Endothelial cell of umbilical vein (primary cell): ENCODE measurements at regions not wholly inside any gene's neighbourhood (a gene's known extent, or its start where the extent isn't known, plus 50 kb on each side); places are given as distances from the start of the nearest gene placed in this dataset.

Experiments used
- BruUV-seq: library from RNA; stranded (reverse); fragments of 400-500 nt; replicated peaks from 2 replicates; lab custom pipeline; 2021; lab: Mats Ljungman, UMichigan
- CTCF ChIA-PET: fragments of 300-600, 350-600 bp; sonication (Branson Sonifier 250); formaldehyde crosslinking; loops from one replicate; lab custom pipeline; 2021; ENCODE audit warnings: antibody characterized with exemption, inconsistent platforms; lab: Charles Lee
- POLR2A ChIA-PET: fragments of 300-600, 350-600 bp; sonication (Branson Sonifier 250); formaldehyde crosslinking; loops from one replicate; lab custom pipeline; 2021; ENCODE audit warnings: antibody characterized with exemption, inconsistent platforms; lab: Charles Lee
- DNase-seq: peaks from one replicate; pipeline ENCODE4 v3.0.0-alpha.2; 2011; ENCODE audit warnings: low read depth, low spot score
- FAIRE-seq: peaks from 2 replicates; lab custom pipeline; 2011; peaks lifted over from hg19 to GRCh38; lab: Jason Lieb, UNC
- H2AFZ ChIP-seq: 2 replicates; pipeline ENCODE4 v1.6.0; 2012; ENCODE audit warnings: low read depth, low read length, control low read depth, inconsistent platforms
- H3K27ac ChIP-seq: 2 replicates; pipeline ENCODE4 v1.5.1; 2011; ENCODE audit warnings: low read depth, mild to moderate bottlenecking, control low read depth, low read length, moderate library complexity; ENCODE audit not compliant: insufficient read depth
- H3K27me3 ChIP-seq, 2 experiments: 2 replicates each; pipeline versions ENCODE4 v1.6.0 to v1.6.1; 2011; ENCODE audit warnings: low read length in 2 of 2, mixed read lengths in 1 of 2; ENCODE audit not compliant: control insufficient read depth in 2 of 2, insufficient read depth in 2 of 2
- H3K36me3 ChIP-seq, 2 experiments: 2 replicates in 1 of 2; 3 replicates in 1 of 2; pipeline ENCODE4 v1.5.1; 2011; ENCODE audit warnings: low read length in 2 of 2, mild to moderate bottlenecking in 1 of 2, moderate library complexity in 1 of 2; ENCODE audit not compliant: control insufficient read depth in 2 of 2, insufficient read depth in 2 of 2; ENCODE audit errors: extremely low read depth in 1 of 2
- H3K4me1 ChIP-seq: 3 replicates; pipeline ENCODE4 v1.5.1; 2011; ENCODE audit warnings: mild to moderate bottlenecking, low read length; ENCODE audit not compliant: control insufficient read depth, insufficient read depth; ENCODE audit errors: extremely low read depth
- H3K4me2 ChIP-seq: 2 replicates; pipeline ENCODE4 v1.6.1; 2011; ENCODE audit warnings: low read length, control low read depth, mixed read lengths; ENCODE audit not compliant: insufficient read depth
- H3K4me3 ChIP-seq, 3 experiments: fragments of 200-600 bp in 1 of 3; sonication (generic), shearing (Covaris generic) in 1 of 3; replicated peaks in 1 of 3; 2 replicates each; pipeline ENCODE4 v1.5.1; 2011 to 2016; ENCODE audit warnings: control low read depth in 3 of 3, low read length in 3 of 3, mild to moderate bottlenecking in 2 of 3, inconsistent platforms in 1 of 3, low read depth in 1 of 3, moderate library complexity in 1 of 3; ENCODE audit not compliant: insufficient read depth in 1 of 3
- H3K79me2 ChIP-seq: 2 replicates; pipeline ENCODE4 v1.6.0; 2012; ENCODE audit warnings: low read length, inconsistent platforms; ENCODE audit not compliant: control insufficient read depth, insufficient read depth
- H3K9ac ChIP-seq: replicated peaks from 2 replicates; pipeline ENCODE3; 2011; ENCODE audit warnings: low read length, control low read depth; ENCODE audit not compliant: insufficient read depth; ENCODE audit errors: extremely low read depth
- H3K9me1 ChIP-seq: replicated peaks from 3 replicates; pipeline ENCODE4 v1.6.0; 2011; ENCODE audit warnings: mild to moderate bottlenecking, low read length; ENCODE audit not compliant: control insufficient read depth, insufficient read depth; ENCODE audit errors: extremely low read depth
- H3K9me3 ChIP-seq: replicated peaks from 2 replicates; pipeline ENCODE4 v1.5.1; 2012; ENCODE audit warnings: low read length, inconsistent platforms; ENCODE audit not compliant: control insufficient read depth, insufficient read depth
- H4K20me1 ChIP-seq: replicated peaks from 2 replicates; pipeline ENCODE3; 2011; ENCODE audit warnings: mild to moderate bottlenecking, low read length; ENCODE audit not compliant: control insufficient read depth, insufficient read depth; ENCODE audit errors: extremely low read depth
- EZH2 ChIP-seq: IDR thresholded peaks from 2 replicates; pipeline ENCODE4 v1.6.1; 2012; ENCODE audit warnings: borderline replicate concordance, low read depth, mild to moderate bottlenecking, moderate library complexity, low read length, inconsistent platforms; ENCODE audit not compliant: severe bottlenecking
- FOS ChIP-seq: IDR thresholded peaks from 2 replicates; pipeline ENCODE4 v1.6.1; 2011; ENCODE audit warnings: mild to moderate bottlenecking, low read length, moderate library complexity, borderline replicate concordance; ENCODE audit not compliant: insufficient read depth
- GATA2 ChIP-seq: IDR thresholded peaks from 2 replicates; pipeline ENCODE4 v1.7.0; 2011; ENCODE audit warnings: low read depth, mild to moderate bottlenecking, moderate library complexity, mixed read lengths, low read length; ENCODE audit not compliant: insufficient read length, insufficient read depth
- JUN ChIP-seq: IDR thresholded peaks from 2 replicates; pipeline ENCODE4 v1.6.1; 2011; ENCODE audit warnings: borderline replicate concordance, low read depth; ENCODE audit not compliant: insufficient read length, insufficient read depth
- MYC ChIP-seq: IDR thresholded peaks from one replicate; pipeline ENCODE4 v1.6.1; 2011; ENCODE audit warnings: mild to moderate bottlenecking, low read depth, low read length
- POLR2A ChIP-seq: IDR thresholded peaks from 2 replicates; pipeline ENCODE4 v1.6.1; 2012; ENCODE audit warnings: low read depth, mild to moderate bottlenecking, control low read depth, low read length
- POLR2AphosphoS5 ChIP-seq: IDR thresholded peaks from 2 replicates; pipeline ENCODE4 v1.6.1; 2012; ENCODE audit warnings: low read depth, mild to moderate bottlenecking, control low read depth, low read length, moderate library complexity; ENCODE audit not compliant: insufficient read depth
- dilution Hi-C: fragments of 300-500 bp; cut with MboI; formaldehyde crosslinking; loops from one replicate; pipeline ENCODE4 v1.15.0; 2019; ENCODE audit warnings: low sequenced_read_pairs; ENCODE audit not compliant: extremely low pct_ligation_motif_present
- intact Hi-C: fragments of 100-400 bp; cut with micrococcal nuclease; formaldehyde crosslinking; loops from one replicate; pipeline ENCODE4 v1.10.0; 2022
- TF ChIP-seq, protein P1 (sequence below): IDR thresholded peaks from 2 replicates; pipeline ENCODE4 v1.6.1; 2011; ENCODE audit not compliant: insufficient read depth, insufficient read length
- TF ChIP-seq, protein P2 (sequence below), 2 donors: IDR thresholded peaks; 1 replicate in 1 of 2; 2 replicates in 1 of 2; pipeline ENCODE4 v1.5.1; 2011; ENCODE audit warnings: low read length in 2 of 2, mild to moderate bottlenecking in 2 of 2, moderate library complexity in 2 of 2, control low read depth in 1 of 2, inconsistent platforms in 1 of 2, low read depth in 1 of 2; ENCODE audit not compliant: insufficient read depth in 1 of 2; ENCODE audit errors: extremely low read depth in 1 of 2

DNA sequence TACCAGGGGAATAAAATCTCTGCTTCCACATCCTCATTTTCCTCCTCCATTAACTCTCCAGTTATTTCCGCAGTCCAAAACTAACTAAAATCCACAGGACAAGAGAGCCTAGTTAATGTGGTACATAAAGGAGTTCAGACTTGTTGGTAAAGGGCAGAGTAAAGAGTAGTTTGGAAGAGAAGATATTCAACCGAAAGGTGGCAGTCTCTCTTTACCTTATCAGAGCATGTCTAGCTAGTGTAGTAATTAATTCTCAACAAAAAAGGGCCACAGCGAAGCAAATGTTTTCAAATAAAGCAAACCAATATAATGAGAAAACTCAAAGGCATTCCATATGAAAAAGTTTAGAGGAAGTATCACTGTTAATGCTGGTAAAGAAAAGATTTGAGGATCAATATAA lies 286.5 kb downstream of the GLUD2 start:
- ChIA-PET CTCF (no interaction called here), POLR2A (no interaction called here)
- H3K4me2 ChIP-seq: no peak overlapping the region
- dilution Hi-C loops: no loop called here
- no peaks in the 10 kb centered on the region for H3K79me2 ChIP-seq
- no peak for DNase-seq
- no peaks in the 10 kb centered on the region for H3K4me1 ChIP-seq
- no peak overlapping the region for H2AFZ ChIP-seq
- no peaks in the 10 kb centered on the region for H4K20me1 ChIP-seq
- TF ChIP-seq POLR2A (no peak), JUN (no peak), MYC (no peak), POLR2AphosphoS5 (no peak), EZH2 (no peak), FOS (no peak), GATA2 (no peak)
- TF ChIP-seq, protein P1, sequence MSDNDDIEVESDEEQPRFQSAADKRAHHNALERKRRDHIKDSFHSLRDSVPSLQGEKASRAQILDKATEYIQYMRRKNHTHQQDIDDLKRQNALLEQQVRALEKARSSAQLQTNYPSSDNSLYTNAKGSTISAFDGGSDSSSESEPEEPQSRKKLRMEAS: no peak
- TF ChIP-seq, protein P2, sequence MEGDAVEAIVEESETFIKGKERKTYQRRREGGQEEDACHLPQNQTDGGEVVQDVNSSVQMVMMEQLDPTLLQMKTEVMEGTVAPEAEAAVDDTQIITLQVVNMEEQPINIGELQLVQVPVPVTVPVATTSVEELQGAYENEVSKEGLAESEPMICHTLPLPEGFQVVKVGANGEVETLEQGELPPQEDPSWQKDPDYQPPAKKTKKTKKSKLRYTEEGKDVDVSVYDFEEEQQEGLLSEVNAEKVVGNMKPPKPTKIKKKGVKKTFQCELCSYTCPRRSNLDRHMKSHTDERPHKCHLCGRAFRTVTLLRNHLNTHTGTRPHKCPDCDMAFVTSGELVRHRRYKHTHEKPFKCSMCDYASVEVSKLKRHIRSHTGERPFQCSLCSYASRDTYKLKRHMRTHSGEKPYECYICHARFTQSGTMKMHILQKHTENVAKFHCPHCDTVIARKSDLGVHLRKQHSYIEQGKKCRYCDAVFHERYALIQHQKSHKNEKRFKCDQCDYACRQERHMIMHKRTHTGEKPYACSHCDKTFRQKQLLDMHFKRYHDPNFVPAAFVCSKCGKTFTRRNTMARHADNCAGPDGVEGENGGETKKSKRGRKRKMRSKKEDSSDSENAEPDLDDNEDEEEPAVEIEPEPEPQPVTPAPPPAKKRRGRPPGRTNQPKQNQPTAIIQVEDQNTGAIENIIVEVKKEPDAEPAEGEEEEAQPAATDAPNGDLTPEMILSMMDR (IDR thresholded peaks at IDR 0.05; ENCODE audit: extremely low read depth in 1 of 2, insufficient read depth in 1 of 2, low read depth in 1 of 2, low read length in 2 of 2): no peak
- no peak overlapping the region for H3K9ac ChIP-seq
- no peak overlapping the region for H3K27ac ChIP-seq
- no TSS peak for BruUV-seq
- no peaks in the 10 kb centered on the region for H3K36me3 ChIP-seq
- H3K9me3 ChIP-seq: no peaks in the 10 kb centered on the region
- FAIRE-seq: no peak
- H3K27me3 ChIP-seq: no peaks in the 10 kb centered on the region
- no peak overlapping the region for H3K4me3 ChIP-seq
- H3K9me1 ChIP-seq: no peaks in the 10 kb centered on the region
- intact Hi-C loops: no loop called here
